PFSK-1 (cell line): ENCODE measurements at regions not wholly inside any gene's neighbourhood (a gene's known extent, or its start where the extent isn't known, plus 50 kb on each side); places are given as distances from the start of the nearest gene placed in this dataset.

Source experiments
- FOXP2 ChIP-seq: optimal IDR thresholded peaks from 2 replicates; pipeline ENCODE3; 2011; ENCODE audit warnings: borderline replicate concordance, control low read depth, inconsistent platforms; ENCODE audit not compliant: insufficient read depth; ENCODE audit errors: extremely low read length, extremely low read depth
- POLR2AphosphoS5 ChIP-seq: IDR thresholded peaks from 2 replicates; pipeline ENCODE4 v1.6.1; 2012; ENCODE audit warnings: low read depth, mild to moderate bottlenecking, control low read depth, low read length, moderate library complexity

DNA sequence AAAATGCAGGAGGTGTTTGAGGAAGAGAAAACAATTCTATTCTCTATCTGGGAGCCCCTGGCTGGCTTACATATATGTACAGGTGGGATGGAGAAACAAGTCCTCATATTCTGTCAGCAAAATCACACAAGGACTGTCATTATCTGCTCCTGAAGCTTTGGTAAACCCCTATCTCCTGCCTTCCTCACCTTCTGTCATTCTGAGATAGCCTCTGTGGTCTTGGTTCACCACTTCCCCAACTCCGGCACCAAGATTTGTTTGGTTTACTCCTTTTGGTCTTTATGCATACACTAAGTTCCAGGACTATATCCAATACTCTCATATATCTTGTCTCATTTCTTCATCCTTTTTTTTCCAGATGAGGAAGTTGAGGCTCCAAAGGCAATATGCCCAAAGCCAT is 551.1 kb downstream of the PLPP3 start:
- TF ChIP-seq FOXP2 (no peak), POLR2AphosphoS5 (no peak)
